ENCODE measurements at regions not wholly inside any gene's neighbourhood (a gene's known extent, or its start where the extent isn't known, plus 50 kb on each side); places are given as distances from the start of the nearest gene placed in this dataset.

DNA sequence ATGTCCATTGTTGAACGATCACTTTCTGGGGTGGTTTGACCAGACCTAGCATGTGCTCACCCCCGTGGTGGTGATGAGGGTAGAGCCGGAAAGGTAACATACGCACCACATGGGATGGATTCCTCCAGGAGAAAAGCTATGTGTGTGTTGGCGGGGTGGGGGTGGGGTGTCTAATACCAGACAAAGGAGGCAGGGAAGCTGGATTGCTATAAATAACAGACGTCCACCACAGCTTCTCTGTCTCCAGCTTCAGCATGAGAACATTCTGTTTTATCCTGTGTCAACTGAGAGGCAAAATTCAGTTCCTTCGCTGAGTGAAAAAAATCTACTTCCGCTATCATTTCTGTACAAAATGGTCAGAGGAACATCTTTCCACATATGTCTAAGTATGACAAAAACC is 151.0 kb downstream of the PCSK1 start:
- no peak for DNase-seq

- no peak for DNase-seq
Observed at GRCh38 chr5:96280946-96281393, 152.1 kb downstream of the PCSK1 start.

- peak; percentile 9 for DNase-seq
Observed at GRCh38 chr5:96279801-96280542, 153.1 kb downstream of the PCSK1 start.

- DNase-seq: no peak
Observed at GRCh38 chr5:96278981-96279380, 154.1 kb downstream of the PCSK1 start.

DNA sequence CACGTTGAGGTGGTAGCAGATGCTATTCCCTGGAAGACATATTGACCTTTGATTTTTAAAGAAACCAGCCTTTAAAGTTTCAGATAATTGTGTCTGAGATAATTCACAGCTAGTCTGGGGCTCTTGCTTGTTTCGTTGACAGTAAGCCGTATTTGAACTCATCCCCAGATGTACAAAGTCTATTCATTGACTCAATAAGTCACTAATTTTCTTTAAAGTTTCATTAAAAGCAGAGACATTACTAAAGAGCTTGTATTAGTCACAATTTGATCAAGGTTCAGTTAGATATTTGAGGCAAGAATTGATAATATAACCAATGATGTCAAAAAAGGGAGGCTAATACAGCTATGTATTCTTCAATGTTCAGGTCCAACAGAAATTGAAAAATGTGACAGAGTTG is 158.0 kb downstream of the PCSK1 start:
- no peak for DNase-seq

DNA sequence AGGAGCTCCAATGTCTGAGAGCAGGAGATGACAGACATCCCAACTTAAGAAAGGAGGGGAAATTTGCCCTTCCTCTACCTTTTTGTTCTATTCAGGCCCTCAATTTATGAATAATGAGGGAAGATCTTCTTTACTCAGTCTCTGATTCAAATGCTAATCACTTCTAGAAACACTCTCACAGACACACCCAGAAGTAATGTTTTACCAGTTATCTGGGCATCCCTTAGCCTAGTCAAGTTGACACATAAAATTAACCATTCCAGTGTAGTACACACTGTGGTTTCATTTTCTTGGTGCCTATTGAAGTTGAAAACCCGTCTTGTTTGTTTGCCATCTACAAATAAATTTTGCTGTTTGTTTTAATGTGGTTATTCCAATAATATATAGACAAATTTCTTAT is 167.6 kb downstream of the PCSK1 start:
- no peak for DNase-seq

DNA sequence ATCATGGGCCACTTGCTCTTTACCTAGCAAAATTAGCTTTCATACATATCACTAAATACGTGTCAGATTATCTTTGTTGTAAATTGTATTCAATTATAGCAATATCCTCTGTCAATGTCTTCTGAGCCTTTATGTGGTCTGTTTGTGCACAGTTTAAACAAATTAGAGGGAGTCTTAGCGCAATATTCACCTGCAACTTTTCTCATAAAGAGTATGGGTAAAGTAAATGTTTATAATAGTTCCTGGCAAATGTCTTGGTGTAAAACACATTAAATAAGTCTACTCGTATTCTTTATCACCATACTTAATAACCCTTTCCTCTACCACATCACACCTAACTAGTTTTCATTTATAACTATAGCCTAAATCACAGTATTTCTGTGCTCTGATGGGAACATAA is 169.0 kb downstream of the PCSK1 start:
- DNase-seq: no peak

DNA sequence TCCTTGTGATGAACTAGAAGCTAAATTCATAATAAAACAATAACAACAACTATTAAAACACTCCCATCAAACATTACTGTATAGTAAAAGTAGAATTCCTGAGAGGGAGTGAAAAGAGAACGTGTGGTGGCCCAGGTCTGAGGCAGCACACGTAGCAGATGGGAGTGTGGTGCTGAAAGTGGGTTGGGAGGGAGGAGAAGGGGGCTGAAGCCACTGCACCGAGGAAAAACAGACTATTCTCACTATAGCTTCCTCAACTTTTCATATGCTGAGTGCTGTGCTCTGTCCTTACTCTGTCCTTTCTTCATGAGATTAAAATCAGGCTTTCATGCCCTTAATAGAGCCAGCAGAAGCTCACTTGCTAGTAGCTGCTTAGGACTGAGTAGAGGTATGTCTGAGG is 170.9 kb downstream of the PCSK1 start:
- DNase-seq: no peak

DNA sequence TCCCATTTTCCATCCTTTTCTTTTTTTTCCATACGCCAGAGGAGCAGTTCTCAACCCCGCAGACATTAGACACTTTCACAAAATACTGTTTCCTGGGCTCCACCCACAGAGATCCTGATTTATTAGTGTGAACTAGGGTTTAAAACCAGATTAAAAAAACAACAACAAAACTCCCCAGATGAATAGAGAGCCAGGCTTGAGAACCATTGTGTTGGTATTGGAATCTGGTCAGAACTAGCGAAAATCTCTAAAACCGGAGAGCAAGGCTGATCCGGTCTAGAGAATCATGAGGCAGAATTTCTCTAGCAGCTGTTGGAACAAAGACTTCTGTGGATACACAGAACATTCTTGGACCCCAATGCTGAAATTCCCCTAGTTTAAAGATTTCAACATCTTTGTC is 173.0 kb downstream of the PCSK1 start:
- no peak for DNase-seq

DNA sequence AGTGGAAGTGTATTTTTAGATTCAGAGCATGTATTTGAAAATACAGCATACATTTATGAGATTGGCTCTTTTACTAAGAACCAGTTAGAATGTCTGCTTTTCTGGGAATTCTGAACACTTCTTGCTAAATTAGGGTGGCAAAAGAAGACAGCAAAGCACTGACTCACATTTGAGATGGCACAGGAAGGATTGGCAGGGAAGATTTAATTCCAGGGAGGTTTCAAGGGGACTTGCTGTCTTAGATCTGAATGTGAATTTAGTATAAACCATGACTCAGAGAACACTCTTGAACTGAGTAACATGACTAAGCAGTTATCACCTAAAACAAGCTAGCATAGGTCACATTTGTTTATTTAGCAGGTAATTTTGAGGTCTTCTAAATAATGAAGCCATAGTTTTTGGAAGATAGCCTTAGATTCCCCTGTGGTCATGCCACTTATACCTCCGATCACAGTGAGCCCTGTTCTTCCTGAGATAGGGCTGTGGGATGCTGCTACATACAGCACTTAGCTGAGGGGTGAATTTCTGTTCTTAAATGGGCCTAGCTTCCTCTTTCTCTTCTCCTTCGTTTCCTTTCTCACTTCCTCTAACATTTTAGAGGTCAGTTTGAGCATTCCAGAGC is 173.8 kb downstream of the PCSK1 start:
- DNase-seq: peak; percentile 64

DNA sequence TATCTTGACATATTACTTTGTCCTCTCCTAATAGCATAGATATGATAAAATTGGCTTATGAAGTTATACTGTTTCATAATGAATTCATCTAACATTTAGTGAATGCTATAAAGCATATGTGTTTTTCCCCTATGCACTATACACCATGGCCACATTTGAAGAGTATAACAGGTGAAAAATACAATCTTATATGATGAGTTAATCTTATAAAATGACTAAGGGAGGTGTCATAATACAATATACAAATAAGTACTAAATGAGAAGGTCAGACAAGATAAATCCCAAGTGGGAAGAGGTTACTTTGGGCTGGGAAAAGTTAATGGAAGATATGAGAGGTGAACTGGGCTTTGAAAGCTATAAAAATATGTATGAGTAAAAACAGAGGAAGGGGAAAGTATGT is 174.4 kb downstream of the PCSK1 start:
- DNase-seq: no peak

DNA sequence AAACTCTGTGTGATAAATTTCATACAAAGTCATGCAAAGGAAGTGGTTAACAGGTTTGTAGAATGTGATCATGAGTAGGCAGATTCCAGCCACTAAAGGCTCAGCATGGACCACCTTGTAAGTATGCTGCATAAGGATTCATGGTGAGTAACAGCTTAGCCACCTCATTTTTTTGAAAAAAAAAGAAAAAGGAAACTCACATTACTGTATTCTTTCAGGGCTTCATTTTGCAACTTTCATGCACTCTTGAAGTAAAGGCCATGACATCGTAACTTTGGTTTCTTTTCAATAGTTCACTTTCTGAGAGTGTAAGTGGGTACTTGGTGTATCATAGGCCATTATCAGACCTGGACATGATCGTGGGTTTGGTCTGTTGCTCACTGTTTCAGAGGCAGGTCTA is 175.1 kb downstream of the PCSK1 start:
- peak; percentile 32 for DNase-seq

- no peak for DNase-seq
Observed at GRCh38 chr5:96256795-96257470, 176.1 kb downstream of the PCSK1 start.

DNA sequence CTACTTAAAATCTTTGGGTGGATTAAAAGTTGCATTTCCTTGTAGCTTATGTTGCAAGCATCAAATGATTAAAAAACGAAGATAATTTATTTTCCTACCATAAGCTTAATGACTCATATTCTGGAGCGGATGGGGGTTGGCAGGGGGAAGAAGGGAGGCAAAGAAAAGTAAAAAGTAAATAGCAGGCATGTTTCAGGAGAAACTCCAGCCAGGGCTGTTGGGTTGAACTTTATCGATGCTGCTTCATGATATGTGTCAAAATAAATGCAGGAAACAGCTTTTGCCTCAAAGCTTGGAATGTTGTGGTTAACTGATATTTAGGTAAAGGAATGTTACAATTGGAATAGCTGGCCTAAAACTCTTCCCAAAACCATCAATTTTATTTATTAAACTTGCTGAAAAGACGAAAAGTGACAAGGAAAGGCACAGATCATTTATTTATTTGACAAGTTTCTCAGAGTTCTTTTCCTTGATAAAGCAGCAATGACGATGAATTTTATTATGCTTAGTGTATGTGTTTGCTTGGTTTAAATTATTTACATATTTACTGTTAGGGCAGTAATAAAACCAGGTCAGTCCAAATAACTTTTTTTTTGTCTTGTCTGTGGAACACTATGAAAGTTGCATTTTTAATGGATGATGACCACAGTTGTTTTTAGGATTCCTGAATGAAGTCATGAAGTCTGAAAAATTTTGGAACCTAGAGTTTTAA is 177.9 kb downstream of the PCSK1 start:
- no peak for DNase-seq

GRCh38 chr5:96253140-96253539 is 179.9 kb downstream of the PCSK1 start:
- no peak for DNase-seq

DNA sequence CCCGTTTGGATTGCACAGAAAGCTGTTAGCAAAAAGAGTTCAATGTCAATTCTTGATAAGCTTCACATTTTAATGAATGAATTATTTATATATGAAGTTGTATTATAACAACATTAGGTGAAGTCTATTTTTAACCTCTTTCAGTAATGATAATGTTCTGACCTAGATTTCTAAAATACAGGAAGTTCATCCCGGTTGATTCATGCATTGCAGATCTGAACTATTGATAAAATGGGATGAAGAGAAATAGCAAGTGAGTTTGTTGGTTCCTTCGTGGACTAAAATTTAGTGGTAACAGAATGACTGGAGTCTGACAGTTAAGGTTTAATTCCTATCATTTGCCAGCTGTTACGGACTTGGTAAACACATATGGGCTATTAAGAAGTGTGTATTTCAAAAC is 180.5 kb downstream of the PCSK1 start:
- DNase-seq: no peak

GRCh38 chr5:96250782-96251181 is 182.3 kb downstream of the PCSK1 start:
- no peak for DNase-seq

DNA sequence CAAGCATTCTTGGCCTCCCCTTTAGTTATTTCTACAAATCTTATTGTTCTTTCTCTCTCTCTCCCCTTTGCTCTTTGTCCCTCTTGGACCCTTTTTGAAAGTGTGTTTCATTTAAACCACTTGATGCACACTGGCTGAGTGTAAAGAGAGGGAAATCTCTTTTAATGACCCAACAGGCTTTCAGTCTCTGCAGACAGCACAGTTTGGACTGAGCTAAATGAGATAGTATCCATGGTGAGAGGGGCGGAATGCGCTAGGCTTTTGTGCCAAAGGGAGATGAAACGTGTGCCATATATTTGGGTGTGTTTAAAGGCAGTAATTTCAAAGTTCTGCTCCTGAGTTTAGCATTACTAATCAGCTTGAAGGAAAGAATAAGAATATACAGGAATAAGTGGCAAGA is 184.9 kb downstream of the PCSK1 start:
- DNase-seq: no peak

DNA sequence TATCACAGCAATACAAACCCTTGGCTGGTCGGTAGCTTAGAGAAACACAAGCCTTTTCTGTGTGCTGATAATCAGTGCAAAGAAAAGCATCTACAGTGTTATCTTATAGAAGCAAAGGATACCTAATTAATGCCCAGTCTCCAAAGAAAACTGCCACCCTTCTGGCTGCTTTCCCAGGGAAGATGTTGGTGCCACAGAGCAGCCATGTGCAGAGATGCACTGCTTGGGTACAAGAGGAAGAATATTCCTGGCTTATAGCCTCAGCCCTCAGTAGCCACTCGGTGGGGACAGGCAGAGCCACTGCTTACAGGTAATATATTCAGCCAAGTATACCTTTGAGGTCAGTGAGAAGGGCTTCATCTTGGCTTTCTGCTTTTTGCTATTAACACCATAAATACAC is 185.3 kb downstream of the PCSK1 start:
- DNase-seq: no peak

DNA sequence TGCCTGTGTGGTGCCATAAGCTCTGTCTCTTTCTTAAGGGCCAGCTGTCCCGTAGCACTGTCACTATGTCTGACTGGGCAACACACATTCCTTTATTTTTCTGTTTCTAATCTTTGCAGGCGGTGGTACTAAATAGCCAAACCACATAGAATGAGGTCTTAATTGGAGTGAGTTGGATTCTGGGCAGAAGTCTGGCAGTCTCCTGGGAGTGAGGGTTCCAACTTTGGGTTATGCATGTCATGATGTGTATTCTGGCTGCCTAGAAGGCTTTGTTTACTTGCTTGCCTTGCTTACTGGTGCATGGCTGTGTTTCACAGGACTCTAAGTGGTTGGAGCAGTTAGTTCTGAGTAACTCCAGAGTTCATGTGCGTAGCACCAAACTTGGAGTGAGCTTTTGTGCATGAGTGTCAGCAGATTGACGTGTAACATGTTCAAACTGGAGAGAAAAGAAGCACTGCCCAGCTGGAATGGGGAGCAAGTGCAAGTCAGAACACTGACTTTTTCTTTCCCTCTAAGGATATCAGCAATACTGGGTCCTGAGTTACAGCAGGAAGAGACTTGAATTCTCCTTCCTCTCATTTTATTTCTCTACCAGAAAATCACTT is 185.8 kb downstream of the PCSK1 start:
- DNase-seq: no peak

DNA sequence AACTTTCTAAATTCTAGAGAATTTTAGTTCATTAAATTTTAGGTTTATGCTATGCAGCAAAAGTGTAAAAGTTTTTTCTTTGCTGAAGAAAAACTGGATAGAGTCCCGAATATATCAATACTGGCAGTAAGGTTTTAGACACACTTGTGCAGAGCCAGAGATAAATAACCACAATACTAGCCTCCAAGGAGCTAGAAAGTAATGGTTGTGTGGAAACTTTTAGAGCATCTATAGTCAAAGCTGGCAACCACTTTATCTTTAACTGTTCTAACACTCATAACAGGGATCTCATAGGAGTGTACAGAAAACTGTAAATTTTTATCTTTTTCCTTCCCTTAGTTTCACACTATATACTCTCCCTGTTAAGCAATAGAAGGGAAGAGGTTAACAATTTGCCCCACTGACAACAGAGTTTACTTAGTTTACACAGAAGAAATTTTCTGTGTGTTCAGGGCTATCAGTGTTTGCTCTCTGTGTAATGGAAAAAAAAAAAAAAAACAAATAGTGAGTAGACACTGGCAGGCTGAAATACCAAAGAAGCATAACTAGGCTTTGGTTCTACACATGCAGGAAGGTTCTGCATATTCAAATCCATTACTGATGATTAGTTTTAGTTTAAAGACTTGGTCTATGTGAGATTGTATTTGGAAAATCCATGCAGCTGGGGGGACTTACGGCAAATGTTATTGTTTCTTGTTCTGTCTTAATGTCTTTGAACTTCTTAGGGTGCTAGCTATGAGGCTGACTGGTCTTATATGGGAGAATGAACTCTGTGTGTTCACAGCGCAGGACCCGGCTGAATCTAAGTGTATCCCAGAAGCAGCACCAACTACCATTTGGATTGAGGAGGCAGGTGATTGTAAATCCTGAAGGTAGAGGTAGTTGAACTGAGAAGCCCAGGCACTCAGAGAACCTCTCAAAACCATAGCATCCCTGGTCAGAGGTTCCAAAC is 187.6 kb downstream of the PCSK1 start:
- DNase-seq: no peak

DNA sequence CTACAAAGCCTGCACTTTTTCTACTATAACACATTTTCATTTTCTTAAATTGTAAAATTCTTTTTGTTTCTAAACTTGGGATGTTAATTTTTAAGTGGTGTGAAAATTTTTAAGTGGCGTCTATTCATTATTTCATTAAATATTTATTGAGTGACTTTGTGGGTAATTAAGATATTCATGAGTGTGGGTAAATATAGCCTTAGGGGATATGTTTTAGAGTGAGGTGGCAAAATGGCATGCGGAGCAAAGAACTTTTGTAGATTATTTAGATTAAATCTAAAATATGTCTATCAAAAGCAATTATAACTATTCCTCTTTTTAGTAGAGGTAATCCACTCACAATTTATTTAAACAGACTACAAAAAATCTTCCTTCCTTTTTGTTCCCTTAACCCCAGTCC is 188.4 kb downstream of the PCSK1 start:
- no peak for DNase-seq

Data from inflammatory macrophage treated with lipopolysaccharide for 4 hours (primary cell).